ENCODE measurements at regions not wholly inside any gene's neighbourhood (a gene's known extent, or its start where the extent isn't known, plus 50 kb on each side); places are given as distances from the start of the nearest gene placed in this dataset.

DNA sequence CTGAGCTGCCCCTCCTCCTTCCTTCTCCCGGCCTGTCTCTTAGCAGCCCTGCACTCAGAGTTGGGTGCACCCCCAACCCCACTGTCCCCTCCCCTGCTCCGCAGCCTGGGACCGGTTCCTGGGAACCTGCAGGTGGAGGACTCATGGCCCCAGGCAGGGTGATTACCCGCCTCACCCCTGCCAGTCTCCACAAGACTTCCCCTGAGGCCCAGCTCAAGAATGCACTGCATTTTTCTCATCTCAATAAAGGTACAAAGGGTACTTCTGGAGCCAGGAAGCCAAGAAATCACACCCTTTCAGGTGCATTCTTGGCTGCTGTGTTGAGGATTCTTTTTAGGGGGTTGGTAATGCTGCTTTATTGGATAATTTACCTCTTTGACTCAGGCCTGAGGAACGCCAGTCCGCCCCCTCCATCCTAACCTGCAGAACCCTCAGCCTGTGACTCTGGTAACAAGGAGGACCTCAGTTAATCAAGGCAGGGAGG lies 126.3 kb upstream of the TMPRSS2 start:
- FAIRE-seq (no peak), DNase-seq (ENCODE audit: insufficient read length, low spot score) (no peak)

DNA sequence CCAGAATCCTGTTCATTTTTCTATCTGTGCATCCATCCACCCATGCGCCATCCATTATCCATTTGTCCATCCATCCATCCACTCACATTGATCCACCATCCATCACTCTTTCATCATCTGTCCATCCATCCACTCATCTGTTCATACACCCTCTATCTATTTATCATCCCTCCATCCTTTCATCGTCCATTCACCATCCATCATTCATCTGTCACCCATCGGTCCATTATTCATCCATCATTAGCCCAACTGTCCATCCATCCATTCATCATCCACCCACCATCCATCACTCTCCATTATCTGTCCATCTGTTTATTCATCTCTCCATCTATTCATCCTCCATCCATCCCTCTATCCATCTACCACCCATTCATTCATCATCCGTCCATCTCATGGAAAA lies 125.7 kb upstream of the TMPRSS2 start:
- DNase-seq (ENCODE audit: insufficient read length, low spot score): no peak
- no peak for FAIRE-seq

DNA sequence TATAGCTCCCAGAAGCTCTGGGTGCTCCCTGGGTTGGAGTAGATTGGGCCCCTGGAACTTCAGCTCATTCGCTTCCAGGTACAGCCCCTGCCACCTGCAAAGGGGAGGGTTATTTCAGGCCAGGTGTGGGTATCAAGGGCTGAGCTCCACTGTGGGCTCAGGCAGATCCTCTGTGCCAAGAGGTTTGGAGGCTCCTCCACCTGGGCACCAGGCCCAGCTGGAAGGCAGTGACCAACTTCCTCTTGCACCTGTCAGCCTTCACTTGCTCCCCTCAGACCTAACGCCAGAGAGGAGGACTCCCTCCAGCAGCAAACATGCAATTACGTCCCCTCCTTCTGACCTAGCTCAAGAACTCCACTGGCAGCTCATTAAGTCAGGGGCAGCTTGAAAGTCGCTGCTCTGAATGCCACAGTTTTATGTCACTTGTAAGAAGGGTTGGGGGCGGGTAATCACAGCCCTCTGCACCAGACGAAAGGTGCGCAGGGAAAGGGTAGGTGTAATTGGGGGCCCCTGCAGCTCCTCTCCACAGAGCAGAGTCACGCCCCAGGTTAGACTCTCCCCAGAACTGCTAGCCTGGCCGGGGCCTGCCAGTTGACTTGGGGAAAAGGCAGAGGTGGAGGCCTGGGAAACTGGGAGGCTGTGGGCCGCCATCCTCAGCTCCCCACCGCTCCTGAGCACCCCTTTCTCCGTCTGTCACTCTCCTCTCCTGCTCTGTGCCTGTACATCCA lies 125.0 kb upstream of the TMPRSS2 start:
- FAIRE-seq (no peak), DNase-seq (ENCODE audit: insufficient read length, low spot score) (no peak)

DNA sequence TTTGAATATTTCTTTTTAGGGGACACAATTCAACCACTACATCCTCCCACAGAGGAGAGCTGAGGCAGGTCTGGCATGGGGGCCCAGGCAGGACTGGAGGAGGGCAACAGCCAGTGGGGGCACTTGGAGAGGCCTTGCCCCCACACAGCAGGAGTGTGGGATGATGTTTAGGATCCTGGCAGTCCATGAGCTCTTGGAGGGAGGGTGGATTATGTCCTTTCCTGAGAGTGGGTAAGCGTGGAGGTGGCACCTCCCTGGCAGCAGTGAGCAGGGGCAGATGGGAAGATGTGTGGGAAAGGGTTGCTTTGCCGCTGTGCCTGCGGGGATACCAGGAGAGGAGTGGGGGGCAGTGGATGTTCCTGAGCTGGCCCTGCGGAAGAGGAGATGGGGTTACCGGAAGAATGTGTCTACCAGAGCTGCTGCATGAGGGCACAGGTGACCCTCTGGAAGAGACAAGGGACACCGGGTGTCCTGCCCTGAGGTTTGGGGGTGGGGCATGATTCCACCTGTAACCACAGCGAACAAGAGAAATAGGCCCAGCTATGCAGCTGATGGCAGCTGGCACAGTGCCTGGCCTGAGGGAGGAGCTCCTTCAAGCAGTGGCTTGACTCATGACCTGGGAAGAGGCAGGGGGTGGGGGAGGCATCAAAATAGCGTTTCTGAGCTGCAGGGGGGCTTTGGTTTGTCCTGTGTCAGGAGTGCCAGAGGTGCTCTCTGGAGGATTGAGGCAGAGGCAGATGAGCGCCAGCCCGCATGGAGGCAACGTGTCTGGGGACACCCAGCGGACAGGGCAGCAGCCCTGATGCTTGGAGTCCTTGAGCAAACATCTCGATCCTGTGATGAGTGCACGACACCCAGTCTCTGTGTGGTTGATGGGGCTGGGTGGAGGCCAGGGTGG lies 123.9 kb upstream of the TMPRSS2 start:
- no peak for DNase-seq (ENCODE audit: insufficient read length, low spot score)

DNA sequence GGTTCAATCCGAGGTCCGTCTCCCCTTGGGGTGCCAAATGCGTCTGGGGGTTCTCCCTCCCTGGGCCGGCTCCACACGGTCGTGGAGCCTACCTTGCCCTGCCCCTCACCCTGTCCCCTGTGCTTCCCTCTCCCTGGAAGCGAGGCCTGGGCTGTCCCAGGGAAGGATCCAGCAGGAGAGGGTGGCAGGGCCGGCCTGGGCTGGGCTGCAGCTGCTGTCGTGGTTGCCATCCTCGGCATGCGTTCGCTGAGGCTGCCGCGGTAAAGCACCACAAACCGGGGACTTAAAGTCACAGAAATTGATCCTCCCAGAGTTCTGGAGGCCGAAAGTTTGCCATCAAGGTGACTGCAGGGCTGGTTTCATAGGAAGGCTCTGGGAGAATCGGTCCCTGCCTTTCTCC lies 123.0 kb upstream of the TMPRSS2 start:
- DNase-seq (ENCODE audit: insufficient read length, low spot score) (no peak), FAIRE-seq (no peak)

More for the DNA sequence above, 123.9 kb upstream of the TMPRSS2 start:
- FAIRE-seq: peak; percentile 80

DNA sequence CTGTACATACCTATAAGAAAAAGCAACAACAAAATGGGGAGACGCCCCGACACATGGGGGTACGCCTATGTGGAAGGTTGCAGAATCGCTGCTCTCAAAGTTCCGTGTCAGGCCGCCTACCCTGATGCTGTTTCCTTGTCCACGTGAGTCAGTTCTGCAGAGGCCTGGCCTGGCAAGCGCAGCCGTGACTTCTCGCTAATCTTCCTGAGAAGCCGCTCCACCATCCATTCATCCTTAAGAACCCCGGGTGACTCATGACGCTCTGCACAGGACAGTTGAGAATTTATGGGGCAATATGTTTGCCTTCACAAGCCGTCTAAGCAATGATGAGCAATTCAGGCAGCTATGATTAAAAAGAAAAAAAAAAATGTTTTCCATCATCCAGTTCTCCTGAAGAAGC lies 122.3 kb upstream of the TMPRSS2 start:
- FAIRE-seq (peak; percentile 4), DNase-seq (ENCODE audit: insufficient read length, low spot score) (peak; percentile 93)

DNA sequence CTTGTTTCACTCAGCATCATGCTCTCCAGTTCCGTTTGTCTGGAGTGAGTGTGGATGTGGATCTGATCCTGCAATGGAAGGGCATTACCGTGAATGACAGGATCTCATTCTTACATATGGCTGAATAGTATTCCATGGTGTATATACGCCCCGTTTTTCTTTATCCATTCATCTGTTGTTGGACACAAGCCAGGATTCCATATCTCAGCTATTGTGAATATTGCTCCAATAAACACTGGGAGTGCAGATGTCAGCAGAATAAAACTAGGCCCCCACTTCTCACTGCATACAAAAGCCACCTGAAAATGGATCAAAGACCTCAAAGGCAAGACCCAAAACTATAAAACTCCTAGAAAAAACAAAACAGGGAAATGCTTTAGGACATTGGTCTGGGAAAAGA lies 120.3 kb upstream of the TMPRSS2 start:
- FAIRE-seq: no peak
- no peak for DNase-seq (ENCODE audit: insufficient read length, low spot score)

DNA sequence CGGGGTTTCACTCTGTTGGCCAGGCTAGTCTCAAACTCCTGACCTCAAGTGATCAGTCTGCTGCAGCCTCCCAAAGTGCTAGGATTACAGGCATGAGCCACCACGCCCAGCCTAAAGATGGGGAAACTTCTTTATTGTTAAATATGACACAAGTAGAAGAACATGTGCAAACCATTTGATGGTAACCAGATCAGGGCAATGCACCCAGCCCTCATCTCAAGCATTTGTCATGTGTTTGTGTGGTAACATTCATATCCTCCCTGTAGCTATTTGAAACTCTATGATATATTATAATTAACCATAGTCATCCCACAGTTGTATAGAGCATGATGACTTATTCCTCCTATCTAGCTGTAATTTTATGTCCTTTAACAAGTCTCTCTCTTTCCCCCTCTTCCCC lies 119.5 kb upstream of the TMPRSS2 start:
- FAIRE-seq (no peak), DNase-seq (ENCODE audit: insufficient read length, low spot score) (no peak)

DNA sequence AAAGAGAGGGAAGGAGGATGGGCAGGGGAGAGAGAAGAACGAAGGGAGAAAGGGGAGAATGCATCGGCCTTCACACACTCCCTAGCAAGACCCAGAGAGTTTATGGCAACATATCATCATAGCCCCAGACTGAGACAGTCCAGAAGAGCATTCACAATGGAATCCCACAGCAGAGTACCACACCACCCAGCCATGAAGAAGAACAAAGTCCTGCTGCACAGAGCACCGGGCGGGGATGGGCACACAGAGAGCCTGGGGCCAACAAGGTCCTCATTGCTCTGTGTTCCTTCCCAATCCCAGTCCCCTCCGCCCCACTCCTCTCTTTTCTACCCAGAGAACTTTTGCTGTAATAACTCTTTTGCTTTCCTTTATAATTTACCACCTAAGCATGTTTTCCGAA lies 118.1 kb upstream of the TMPRSS2 start:
- FAIRE-seq: no peak

DNA sequence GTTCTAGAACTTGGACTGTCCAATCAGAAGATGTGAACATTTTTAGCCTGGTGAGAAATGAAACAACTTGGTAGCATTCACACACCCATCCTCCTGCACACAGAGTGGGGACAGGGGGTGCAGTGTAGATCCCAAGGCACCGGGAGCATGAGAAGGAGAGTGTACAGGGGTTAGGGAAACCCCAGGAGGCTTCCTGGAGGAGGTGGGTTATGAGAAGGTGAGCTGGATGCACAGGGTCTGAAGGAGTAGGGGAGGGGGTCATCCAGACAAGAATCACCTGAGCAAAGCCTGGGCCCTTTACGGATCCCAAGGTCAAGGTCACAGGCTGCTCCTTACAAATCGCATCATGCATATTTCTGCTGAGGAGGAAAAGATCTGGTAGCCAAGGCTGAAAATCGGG lies 117.5 kb upstream of the TMPRSS2 start:
- DNase-seq (ENCODE audit: insufficient read length, low spot score) (no peak), FAIRE-seq (no peak)

More for the DNA sequence above, 118.1 kb upstream of the TMPRSS2 start:
- no peak for DNase-seq (ENCODE audit: insufficient read length, low spot score)

DNA sequence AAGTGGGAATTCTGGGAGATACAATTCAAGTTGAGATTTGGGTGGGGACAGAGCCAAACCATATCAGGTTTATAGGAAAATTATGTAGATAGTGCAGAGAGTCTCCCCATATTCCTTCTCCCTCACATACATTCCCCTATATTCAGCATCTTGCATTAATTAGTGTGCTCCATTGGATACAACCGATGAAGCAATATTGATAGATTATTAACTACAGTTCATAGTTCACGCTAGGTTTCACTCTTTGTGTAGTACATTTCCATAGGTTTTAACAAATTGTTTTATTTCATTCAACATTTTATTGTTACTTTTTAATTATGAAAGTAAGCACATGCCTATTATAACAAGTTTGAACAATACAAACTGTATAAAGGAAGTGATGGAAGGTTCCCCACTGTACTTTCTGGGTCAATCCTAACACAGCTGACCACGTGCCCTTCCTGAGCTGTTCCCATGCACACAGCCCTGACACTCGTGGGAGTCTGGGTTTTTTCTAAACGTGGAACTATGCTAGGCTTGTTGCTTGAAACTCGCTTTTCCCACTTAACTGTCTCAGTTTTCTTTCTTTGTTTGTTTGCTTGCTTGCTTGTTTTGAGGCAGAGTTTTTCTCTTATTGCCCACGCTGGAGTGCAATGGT lies 116.8 kb upstream of the TMPRSS2 start:
- FAIRE-seq: no peak
- DNase-seq (ENCODE audit: insufficient read length, low spot score): no peak

DNA sequence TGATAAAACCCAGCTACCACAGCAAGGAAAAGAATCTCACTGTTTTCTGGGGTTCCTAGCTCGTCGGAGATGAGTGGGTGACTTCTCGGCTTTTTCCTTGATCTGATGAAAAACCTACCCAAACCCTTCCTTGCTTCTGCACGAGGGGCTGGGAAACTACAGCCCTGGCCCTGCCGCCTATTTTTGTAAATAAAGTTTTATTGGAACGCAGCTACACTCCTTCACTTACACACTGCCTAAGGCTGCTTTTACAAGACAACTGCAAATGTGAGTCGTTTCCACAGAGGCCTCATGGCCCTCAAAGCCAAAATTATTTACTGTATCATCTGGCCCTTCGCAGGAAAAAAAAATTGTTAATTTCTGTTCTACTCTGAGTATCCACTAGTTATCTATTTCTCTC lies 116.0 kb upstream of the TMPRSS2 start:
- no peak for DNase-seq (ENCODE audit: insufficient read length, low spot score)
- FAIRE-seq: no peak

DNA sequence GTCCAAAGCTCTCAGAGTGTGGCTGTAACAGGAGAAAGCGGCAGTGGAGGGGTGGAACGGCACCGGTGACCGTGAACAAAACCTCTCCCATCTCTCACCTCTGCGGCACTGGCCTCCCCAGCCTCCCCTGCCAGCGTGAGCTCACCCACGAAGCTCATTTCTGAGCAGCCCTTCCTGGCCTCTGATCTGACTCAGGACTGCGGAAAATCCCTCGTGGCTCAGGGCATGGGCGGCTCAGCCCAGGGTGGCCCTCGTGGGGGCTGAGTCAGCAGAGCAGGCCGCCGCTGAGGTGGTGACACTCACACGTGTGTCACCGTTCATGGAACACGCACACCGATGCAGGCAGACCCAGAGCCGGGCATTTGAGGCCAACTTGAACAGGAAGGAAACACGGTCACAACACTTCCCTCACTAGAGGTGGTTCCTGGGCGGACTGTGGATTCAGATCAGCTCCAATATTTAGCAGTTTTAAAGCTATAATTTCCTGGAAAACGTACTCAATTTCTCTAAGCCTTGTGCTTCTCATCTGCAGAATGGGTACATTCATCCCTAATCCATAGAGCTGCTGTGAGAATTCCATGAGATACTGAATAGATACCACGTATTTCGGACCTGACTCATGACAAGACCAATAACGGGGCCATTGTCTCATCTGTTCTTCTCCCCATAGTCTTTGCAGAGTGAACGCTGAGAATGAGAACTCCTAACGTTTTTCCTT lies 115.0 kb upstream of the TMPRSS2 start:
- FAIRE-seq: no peak
- DNase-seq (ENCODE audit: insufficient read length, low spot score): no peak

DNA sequence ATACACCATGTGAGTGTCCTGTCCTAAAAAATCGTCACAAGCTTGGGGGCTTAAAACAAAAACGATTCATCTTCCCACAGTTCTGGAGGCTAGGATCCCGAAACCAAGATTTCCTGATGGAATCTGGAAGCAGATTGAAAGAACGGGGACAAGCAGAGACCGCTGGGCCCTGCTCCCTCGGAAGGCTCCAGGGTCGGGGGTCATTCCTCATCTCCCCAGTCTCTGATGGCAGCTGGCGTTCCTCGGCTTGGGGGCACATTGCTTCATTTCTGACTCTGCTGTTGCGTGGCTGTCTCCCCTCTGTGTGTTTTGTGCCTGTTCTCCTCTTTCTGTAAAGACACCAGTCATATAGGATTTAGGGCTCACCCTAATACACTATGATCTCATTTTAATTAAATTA lies 114.2 kb upstream of the TMPRSS2 start:
- DNase-seq (ENCODE audit: insufficient read length, low spot score): no peak
- no peak for FAIRE-seq

DNA sequence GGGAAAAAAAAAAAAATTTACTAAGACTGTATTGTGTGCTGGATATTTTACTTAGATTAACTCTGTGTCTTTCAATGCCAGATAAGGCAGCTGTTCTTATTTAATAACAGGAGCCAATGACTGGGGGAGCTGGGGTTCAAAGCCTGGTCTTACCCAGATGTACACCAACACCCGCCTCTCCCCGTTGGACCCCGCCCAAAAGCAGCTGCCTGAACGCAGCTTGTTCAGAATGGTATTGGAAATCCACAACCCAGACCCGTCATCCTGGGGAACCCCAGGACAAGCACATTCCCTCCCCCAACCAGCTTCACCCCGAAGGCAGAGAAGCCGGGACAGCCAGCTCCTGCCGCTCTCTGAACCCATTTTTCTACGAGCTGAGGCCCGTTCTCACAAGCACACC lies 113.6 kb upstream of the TMPRSS2 start:
- no peak for DNase-seq (ENCODE audit: insufficient read length, low spot score)
- no peak for FAIRE-seq

DNA sequence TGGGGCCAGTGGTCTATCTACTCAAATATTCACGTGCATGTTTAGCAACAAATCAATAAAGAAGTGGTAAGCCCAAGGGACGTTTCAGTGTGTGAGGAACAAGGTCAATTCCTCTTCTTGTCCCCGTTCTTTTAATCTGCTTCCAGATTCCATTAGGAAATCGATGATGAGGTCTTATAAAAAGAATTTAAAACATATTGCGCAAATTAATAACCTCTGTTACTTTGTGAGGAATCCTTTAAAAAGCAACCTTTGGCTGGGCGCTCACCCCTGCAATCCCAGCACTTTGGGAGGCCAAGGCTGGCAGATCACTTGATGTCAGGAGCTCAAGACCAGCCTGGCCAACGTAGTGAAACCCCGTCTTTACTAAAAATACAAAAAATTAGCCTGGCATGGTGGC lies 113.0 kb upstream of the TMPRSS2 start:
- FAIRE-seq (no peak), DNase-seq (ENCODE audit: insufficient read length, low spot score) (no peak)

DNA sequence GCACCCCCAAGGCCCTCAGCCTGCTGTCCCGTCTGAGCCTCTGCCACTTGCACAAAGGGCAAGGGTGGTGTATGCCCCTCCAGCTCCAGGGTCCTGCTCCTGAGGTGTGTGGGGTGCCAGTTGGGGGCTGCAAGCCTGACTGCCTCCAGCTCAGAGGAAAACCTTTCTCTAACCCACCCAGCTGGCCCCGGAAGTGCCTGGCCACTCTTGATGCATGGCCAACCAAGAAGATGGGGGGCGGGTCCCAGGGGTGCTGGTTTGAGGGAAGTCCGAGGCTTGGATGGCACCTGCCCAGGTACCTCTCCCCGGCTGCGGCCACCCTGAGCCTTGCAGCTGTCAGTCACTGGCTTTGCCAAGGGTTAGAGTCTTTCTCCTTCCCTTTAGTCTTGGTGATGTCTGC lies 112.6 kb upstream of the TMPRSS2 start:
- DNase-seq (ENCODE audit: insufficient read length, low spot score): no peak

DNA sequence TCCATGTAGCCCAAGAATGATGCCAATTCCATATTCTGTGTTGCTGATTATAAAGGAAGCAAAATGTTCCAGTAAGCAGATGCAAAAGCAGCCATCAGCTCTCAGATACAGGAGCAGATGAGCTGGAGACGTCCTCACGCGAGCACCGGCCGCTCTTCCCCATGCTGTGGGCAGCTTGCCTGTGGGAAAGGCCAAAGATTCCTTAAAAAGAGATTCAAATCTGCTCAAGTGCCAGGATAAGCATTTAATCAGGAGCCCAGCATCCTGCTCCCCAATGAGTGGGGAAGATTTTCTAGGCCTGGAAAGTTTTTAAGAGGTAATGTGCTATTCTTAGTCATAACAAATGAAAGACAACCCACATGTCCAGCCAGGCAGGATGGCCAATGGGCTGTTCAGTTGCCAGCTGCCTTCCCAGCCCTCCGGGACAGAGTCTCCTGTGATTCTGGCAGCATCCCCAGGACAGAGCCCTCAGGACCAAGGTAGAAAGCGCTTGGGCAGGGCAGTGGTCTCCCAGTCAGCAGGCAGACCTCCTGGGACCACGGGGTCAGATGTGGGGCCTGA lies 108.2 kb upstream of the TMPRSS2 start:
- DNase-seq (ENCODE audit: insufficient read length, low spot score): no peak
- FAIRE-seq: no peak

More for the DNA sequence above, 112.6 kb upstream of the TMPRSS2 start:
- no peak for FAIRE-seq

DNA sequence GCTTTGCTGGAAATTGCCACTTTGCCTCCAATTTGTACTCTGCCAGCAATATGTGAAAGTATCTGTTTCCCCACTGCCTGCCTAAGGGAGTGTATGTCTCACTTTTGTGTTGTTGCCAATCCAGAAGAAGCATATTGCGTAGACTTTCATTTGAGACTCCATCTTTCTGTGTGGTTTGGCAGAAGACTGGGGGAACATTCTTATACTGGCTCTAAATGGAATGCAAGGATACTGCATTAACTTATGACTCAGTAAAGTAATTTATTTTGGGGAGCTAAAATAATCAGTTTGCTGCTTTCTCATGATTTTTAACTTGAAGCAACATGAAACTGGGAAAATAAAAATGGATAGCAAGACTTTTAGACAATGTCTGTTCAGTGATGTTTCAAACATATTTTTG lies 107.7 kb upstream of the TMPRSS2 start:
- FAIRE-seq (no peak), DNase-seq (ENCODE audit: insufficient read length, low spot score) (no peak)

DNA sequence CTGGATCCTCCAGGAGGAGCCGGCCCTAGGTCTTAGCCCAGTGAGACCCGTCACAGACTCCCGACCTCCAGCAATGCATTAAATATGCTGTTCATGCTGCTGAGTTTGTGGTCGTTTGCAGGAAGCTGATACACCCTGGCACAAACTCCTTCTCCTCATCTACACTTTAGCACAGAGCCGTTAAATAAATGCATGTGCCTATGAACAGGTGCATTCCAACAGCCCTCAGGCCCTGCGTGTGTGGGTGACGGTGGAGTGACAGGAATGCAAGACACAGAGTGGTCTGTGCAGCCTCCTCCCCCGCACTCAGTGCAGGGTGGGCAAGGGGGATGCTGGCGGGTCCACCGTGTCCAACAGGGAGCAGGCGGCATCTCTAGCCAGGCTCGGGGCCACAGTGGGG lies 106.6 kb upstream of the TMPRSS2 start:
- DNase-seq (ENCODE audit: insufficient read length, low spot score): no peak
- no peak for FAIRE-seq

DNA sequence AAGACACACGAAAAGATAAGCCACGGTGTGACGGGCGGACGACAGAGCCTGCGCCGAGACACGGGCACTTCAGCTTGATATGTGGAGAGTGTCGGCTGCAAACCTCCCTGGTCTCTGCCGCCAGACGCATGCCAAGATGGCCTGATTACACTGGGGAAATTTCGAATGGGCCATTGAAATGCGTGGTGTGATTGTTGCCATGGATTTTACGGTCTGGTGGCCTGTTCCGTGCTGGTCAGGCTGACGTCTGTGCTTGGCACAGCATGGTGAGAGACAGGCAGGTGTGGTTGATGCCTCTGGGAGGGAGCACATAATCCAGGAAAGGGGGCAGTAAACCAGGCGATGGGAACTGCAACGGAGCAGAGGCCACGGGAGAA lies 105.6 kb upstream of the TMPRSS2 start:
- peak; percentile 64 for FAIRE-seq

More for the DNA sequence above, 105.6 kb upstream of the TMPRSS2 start:
- DNase-seq (ENCODE audit: insufficient read length, low spot score): no peak
